BLaER1 treated with 17β-estradiol and CSF1 and Interleukin-3, amounts not matched to agents 10 nM and 100 nM (cell line): ENCODE measurements at regions not wholly inside any gene's neighbourhood (a gene's known extent, or its start where the extent isn't known, plus 50 kb on each side); places are given as distances from the start of the nearest gene placed in this dataset.
A peak's percentile ranks its signal among the peaks of the same experiment; 100 is the strongest.

Source experiments
- H3K27ac ChIP-seq, 11 experiments: shearing (Covaris generic); formaldehyde crosslinking; 2 replicates each; pipeline ENCODE4 v1.8.1; 2022
- H3K27me3 ChIP-seq, 11 experiments: shearing (Covaris generic); formaldehyde crosslinking; 2 replicates each; pipeline ENCODE4 v1.8.1; 2022
- H3K36me3 ChIP-seq, 11 experiments: shearing (Covaris generic); formaldehyde crosslinking; 2 replicates each; pipeline ENCODE4 v1.8.1; 2022
- H3K4me1 ChIP-seq, 10 experiments: shearing (Covaris generic); formaldehyde crosslinking; 2 replicates each; pipeline ENCODE4 v1.8.1; 2022
- H3K4me2 ChIP-seq, 11 experiments: shearing (Covaris generic); formaldehyde crosslinking; 2 replicates each; pipeline ENCODE4 v1.8.1; 2022
- H3K4me3 ChIP-seq, 10 experiments: shearing (Covaris generic); formaldehyde crosslinking; 2 replicates each; pipeline ENCODE4 v1.8.1; 2022
- H3K9ac ChIP-seq, 11 experiments: shearing (Covaris generic); formaldehyde crosslinking; 2 replicates each; pipeline ENCODE4 v1.8.1; 2022
- H3K9me3 ChIP-seq, 11 experiments: shearing (Covaris generic); formaldehyde crosslinking; replicated peaks in 1 of 11; 2 replicates each; pipeline ENCODE4 v1.8.1; 2022
- H4K20me1 ChIP-seq, 11 experiments: shearing (Covaris generic); formaldehyde crosslinking; 2 replicates each; pipeline ENCODE4 v1.8.1; 2022
- Cebpa-rat ChIP-seq, 11 experiments: shearing (Covaris generic); IDR thresholded peaks; 2 replicates each; pipeline ENCODE4 v1.8.1; 2022

GRCh38 chr3:64464955-64465354, 222.8 kb downstream of the ADAMTS9 start:
- no peaks in the 10 kb centered on the region for H3K9me3 ChIP-seq
- no peaks in the 10 kb centered on the region for H4K20me1 ChIP-seq
- no peak overlapping the region for H3K9ac ChIP-seq
- H3K27me3 ChIP-seq, result no peaks in the 10 kb centered on the region
- no peak overlapping the region for H3K4me3 ChIP-seq
- H3K4me2 ChIP-seq, result no peak overlapping the region
- no peak overlapping the region for H3K27ac ChIP-seq
- H3K36me3 ChIP-seq, result no peaks in the 10 kb centered on the region
- no peak for TF ChIP-seq Cebpa-rat (IDR thresholded peaks at IDR 0.05)
- H3K4me1 ChIP-seq, result peaks cover 20 to 39% (median 29%) of the 10 kb centered on the region in 10 experiments

- no peak overlapping the region for H3K4me3 ChIP-seq
- no peaks in the 10 kb centered on the region for H3K27me3 ChIP-seq
- TF ChIP-seq Cebpa-rat (IDR thresholded peaks at IDR 0.05), result no peak
- no peak overlapping the region for H3K9ac ChIP-seq
- no peak overlapping the region for H3K4me2 ChIP-seq
- H3K9me3 ChIP-seq, result no peaks in the 10 kb centered on the region
- no peaks in the 10 kb centered on the region for H4K20me1 ChIP-seq
- H3K36me3 ChIP-seq, result no peaks in the 10 kb centered on the region
- peaks cover 20 to 39% (median 29%) of the 10 kb centered on the region in 10 experiments for H3K4me1 ChIP-seq
- H3K27ac ChIP-seq, result no peak overlapping the region
These were observed 223.8 kb downstream of the ADAMTS9 start for GRCh38 chr3:64463981-64464380.

GRCh38 chr3:64462203-64462602, 225.6 kb downstream of the ADAMTS9 start:
- Histone ChIP-seq H3K9ac (peak overlapping the region in 2 of 11 experiments; percentile 25 to 57; a peak in 3 of 22 replicates), H3K27me3 (no peaks in the 10 kb centered on the region), H3K9me3 (no peaks in the 10 kb centered on the region), H3K27ac (0 out of 22 replicates have a peak overlapping the region, but pooled peaks of 1 of the 11 experiments have one; percentile 11), H3K4me1 (peaks cover 15 to 36% (median 22%) of the 10 kb centered on the region in 10 experiments), H3K36me3 (no peaks in the 10 kb centered on the region), H4K20me1 (no peaks in the 10 kb centered on the region), H3K4me3 (no peak overlapping the region), H3K4me2 (peak overlapping the region; percentile 50 to 72 (median 67))
- no peak for TF ChIP-seq Cebpa-rat (IDR thresholded peaks at IDR 0.05)

- no peak for TF ChIP-seq Cebpa-rat (IDR thresholded peaks at IDR 0.05)
- H3K27me3 ChIP-seq, result no peaks in the 10 kb centered on the region
- no peak overlapping the region for H3K4me3 ChIP-seq
- peaks cover 12 to 46% (median 30%) of the 10 kb centered on the region in 10 experiments for H3K4me1 ChIP-seq
- H3K36me3 ChIP-seq, result no peaks in the 10 kb centered on the region
- H3K27ac ChIP-seq, result no peak overlapping the region
- no peaks in the 10 kb centered on the region for H3K9me3 ChIP-seq
- no peak overlapping the region for H3K9ac ChIP-seq
- no peaks in the 10 kb centered on the region for H4K20me1 ChIP-seq
- H3K4me2 ChIP-seq, result peak overlapping the region in 5 of 11 experiments; percentile 4 to 72 (median 32); a peak in 3 of 22 replicates
These were observed 226.9 kb downstream of the ADAMTS9 start for GRCh38 chr3:64460877-64461276.

GRCh38 chr3:64460141-64460730, 227.6 kb downstream of the ADAMTS9 start:
- TF ChIP-seq Cebpa-rat (IDR thresholded peaks at IDR 0.05), result no peak
- no peaks in the 10 kb centered on the region for H4K20me1 ChIP-seq

GRCh38 chr3:64459711-64460110, 228.1 kb downstream of the ADAMTS9 start:
- no peak overlapping the region for H3K9ac ChIP-seq
- H3K36me3 ChIP-seq, result no peaks in the 10 kb centered on the region
- TF ChIP-seq Cebpa-rat (IDR thresholded peaks at IDR 0.05), result no peak
- H3K4me1 ChIP-seq, result peaks cover 12 to 57% (median 32%) of the 10 kb centered on the region in 10 experiments
- H3K4me3 ChIP-seq, result no peak overlapping the region
- no peaks in the 10 kb centered on the region for H3K27me3 ChIP-seq
- no peaks in the 10 kb centered on the region for H4K20me1 ChIP-seq
- no peak overlapping the region for H3K27ac ChIP-seq
- H3K9me3 ChIP-seq, result no peaks in the 10 kb centered on the region
- H3K4me2 ChIP-seq, result no peak overlapping the region

More at GRCh38 chr3:64460141-64460730, 227.6 kb downstream of the ADAMTS9 start:
- no peak overlapping the region for H3K4me3 ChIP-seq
- H3K36me3 ChIP-seq, result no peaks in the 10 kb centered on the region
- no peak overlapping the region for H3K27ac ChIP-seq
- H3K4me1 ChIP-seq, result peaks cover 12 to 52% (median 31%) of the 10 kb centered on the region in 10 experiments
- no peak overlapping the region for H3K9ac ChIP-seq
- H3K4me2 ChIP-seq, result no peak overlapping the region
- no peaks in the 10 kb centered on the region for H3K27me3 ChIP-seq
- H3K9me3 ChIP-seq, result no peaks in the 10 kb centered on the region

- TF ChIP-seq Cebpa-rat (IDR thresholded peaks at IDR 0.05), result no peak
- Histone ChIP-seq H3K4me2 (no peak overlapping the region; a peak in 1 of 22 replicates), H3K4me3 (no peak overlapping the region)
These were observed 230.0 kb downstream of the ADAMTS9 start for GRCh38 chr3:64457811-64458210.

GRCh38 chr3:64456674-64457073, 231.1 kb downstream of the ADAMTS9 start:
- Histone ChIP-seq H3K27ac (no peak overlapping the region), H3K9me3 (no peaks in the 10 kb centered on the region)

More at GRCh38 chr3:64457811-64458210, 230.0 kb downstream of the ADAMTS9 start:
- Histone ChIP-seq H3K27me3 (no peaks in the 10 kb centered on the region), H3K4me1 (peaks cover 23 to 75% (median 50%) of the 10 kb centered on the region in 10 experiments), H3K9ac (no peak overlapping the region), H4K20me1 (no peaks in the 10 kb centered on the region), H3K9me3 (no peaks in the 10 kb centered on the region), H3K36me3 (no peaks in the 10 kb centered on the region), H3K27ac (no peak overlapping the region)

GRCh38 chr3:64455351-64455750, 230.1 kb upstream of the PRICKLE2 start:
- Histone ChIP-seq H3K4me1 (peaks cover 15 to 62% (median 40%) of the 10 kb centered on the region in 10 experiments), H3K9me3 (no peaks in the 10 kb centered on the region), H3K4me3 (no peak overlapping the region), H3K27me3 (no peaks in the 10 kb centered on the region), H3K27ac (no peak overlapping the region), H4K20me1 (no peaks in the 10 kb centered on the region), H3K4me2 (peak overlapping the region in 3 of 11 experiments; percentile 33 to 80 (median 48); a peak in 3 of 22 replicates), H3K36me3 (no peaks in the 10 kb centered on the region), H3K9ac (no peak overlapping the region)
- TF ChIP-seq Cebpa-rat (IDR thresholded peaks at IDR 0.05), result no peak

More at GRCh38 chr3:64456674-64457073, 231.1 kb downstream of the ADAMTS9 start:
- H4K20me1 ChIP-seq, result no peaks in the 10 kb centered on the region
- H3K27me3 ChIP-seq, result no peaks in the 10 kb centered on the region
- H3K4me1 ChIP-seq, result peaks cover 13 to 69% (median 41%) of the 10 kb centered on the region in 10 experiments
- H3K36me3 ChIP-seq, result no peaks in the 10 kb centered on the region
- H3K4me2 ChIP-seq, result peak overlapping the region in 9 of 11 experiments; percentile 18 to 80 (median 35); a peak in 18 of 22 replicates
- H3K4me3 ChIP-seq, result no peak overlapping the region
- H3K9ac ChIP-seq, result no peak overlapping the region
- TF ChIP-seq Cebpa-rat (IDR thresholded peaks at IDR 0.05), result no peak

GRCh38 chr3:64454768-64455167, 229.5 kb upstream of the PRICKLE2 start:
- H4K20me1 ChIP-seq, result no peaks in the 10 kb centered on the region
- H3K4me1 ChIP-seq, result peaks cover 17 to 62% (median 41%) of the 10 kb centered on the region in 10 experiments
- TF ChIP-seq Cebpa-rat (IDR thresholded peaks at IDR 0.05), result no peak
- no peak overlapping the region for H3K4me3 ChIP-seq
- H3K9me3 ChIP-seq, result no peaks in the 10 kb centered on the region
- no peaks in the 10 kb centered on the region for H3K27me3 ChIP-seq
- no peak overlapping the region for H3K9ac ChIP-seq
- no peaks in the 10 kb centered on the region for H3K36me3 ChIP-seq
- H3K4me2 ChIP-seq, result peak overlapping the region in 7 of 11 experiments; percentile 67 to 82 (median 71); a peak in 10 of 22 replicates
- 0 out of 22 replicates have a peak overlapping the region, but pooled peaks of 1 of the 11 experiments have one; percentile 57 for H3K27ac ChIP-seq
